HG02798 (cell line): ENCODE measurements at regions not wholly inside any gene's neighbourhood (a gene's known extent, or its start where the extent isn't known, plus 50 kb on each side); places are given as distances from the start of the nearest gene placed in this dataset.

Experiments used
- ATAC-seq: cut with Tn5 transposase; IDR thresholded peaks from one replicate; pipeline ENCODE4 v1.9.1; 2021; ENCODE audit warnings: mild to moderate bottlenecking; ENCODE audit not compliant: unreplicated experiment, poor library complexity

DNA sequence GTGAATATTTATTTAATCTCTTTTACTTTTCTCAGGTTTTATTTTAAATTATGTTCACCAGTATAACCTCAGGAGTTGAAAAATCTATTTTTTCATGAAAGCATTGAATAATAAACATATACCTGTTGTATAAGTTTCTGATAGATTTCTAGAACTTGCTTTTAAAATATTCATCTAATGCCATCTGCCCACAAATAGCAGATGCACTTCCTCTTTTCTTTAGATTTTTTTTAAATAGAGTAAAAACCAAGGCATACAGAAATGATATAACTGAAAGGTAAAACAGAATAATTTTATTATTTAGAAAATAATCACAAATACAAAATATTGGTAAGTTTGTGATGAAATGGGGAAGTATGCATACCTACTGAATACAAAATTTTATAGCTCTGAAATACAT lies 130.7 kb upstream of the PRMT6 start:
- no peak for ATAC-seq

DNA sequence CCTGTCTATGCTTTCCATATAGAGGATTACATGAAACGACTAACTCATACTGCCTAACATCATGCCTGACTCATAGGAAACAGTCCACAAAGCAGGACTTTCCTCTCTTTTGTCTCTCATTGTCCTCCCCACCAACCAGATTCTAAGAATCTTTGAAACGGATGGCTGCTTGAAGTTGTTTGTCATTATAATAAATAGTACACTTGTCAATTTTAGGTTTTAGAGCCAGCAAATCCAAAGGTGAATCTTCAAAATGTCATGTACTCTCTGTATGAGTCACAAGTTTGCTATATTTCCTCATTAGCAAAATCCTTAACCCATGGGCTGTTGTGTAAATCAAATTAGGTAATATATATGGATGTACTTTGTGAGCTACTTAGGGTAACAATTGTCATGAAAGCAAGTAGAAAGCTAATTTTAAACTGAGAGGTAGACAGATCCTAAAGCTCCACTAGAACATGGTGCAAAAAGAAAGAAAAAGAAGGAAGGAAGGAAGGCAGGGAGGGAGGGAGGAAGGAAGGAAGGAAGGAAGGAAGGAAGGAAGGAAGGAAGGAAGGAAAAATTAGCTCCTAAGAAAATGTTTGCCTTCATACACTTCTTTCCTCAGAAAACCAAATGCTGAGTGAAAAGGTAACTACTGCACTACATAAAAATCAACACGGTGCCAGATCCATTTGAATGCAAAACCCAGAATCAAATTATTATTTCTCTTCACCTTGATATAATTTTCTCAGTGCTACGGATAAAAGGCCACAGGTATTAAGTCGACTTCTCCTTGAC lies 129.5 kb upstream of the PRMT6 start:
- ATAC-seq = no peak

DNA sequence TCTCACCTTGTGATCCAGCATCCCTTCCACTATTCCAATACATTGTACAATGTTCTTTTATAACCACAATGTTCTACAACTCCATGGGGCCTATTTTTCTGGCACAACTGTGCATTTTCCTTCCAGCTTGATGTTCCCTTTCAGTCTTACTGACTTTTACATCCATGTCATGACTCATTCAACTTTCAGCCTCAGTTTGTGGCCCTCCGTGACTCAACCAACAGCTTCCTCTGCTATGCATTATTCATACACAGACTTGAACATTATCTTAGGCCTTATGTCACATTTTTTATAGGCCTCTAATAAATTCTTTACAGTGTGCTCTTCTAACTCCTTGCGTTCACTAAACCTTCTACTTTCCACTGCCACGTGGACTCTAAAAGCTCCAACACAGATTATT lies 119.4 kb upstream of the PRMT6 start:
- ATAC-seq = no peak

DNA sequence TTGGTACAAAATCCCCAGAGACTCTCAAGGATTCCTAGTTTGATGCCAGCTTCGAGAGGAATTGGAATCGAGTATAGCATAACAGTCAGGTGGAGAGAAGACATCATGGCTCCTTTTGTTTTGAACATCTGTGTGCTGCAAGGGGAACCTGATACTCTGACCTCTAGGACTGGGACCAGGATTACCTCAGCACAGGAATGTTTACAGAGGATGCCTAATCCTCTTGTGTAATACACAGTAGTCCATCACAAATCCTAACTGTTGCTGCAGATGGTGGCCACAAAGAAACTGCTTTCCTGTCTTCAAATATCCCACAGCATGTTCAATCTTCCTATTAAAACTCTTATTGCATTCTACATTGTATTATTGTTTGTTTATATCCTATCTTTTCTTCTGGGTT lies 111.8 kb upstream of the PRMT6 start:
- ATAC-seq = no peak

DNA sequence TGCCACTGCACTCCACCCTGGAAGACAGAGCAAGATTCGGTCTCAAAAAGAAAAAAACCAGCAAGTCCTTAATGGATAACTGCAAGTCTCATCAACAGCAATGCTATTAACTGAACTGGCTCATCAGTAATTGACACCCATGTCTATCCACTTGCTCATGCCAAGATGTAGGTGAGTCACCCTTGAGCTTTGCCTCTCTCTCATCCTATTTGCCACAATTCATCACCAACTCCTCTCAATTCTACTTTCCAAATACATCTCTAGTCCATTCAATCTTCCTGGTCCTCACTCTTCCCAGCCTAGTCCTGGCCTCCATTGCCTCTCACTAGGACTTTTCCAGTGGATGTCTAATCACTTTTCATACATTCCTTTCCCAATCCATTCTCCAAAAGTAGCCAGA lies 103.7 kb upstream of the PRMT6 start:
- no peak for ATAC-seq

DNA sequence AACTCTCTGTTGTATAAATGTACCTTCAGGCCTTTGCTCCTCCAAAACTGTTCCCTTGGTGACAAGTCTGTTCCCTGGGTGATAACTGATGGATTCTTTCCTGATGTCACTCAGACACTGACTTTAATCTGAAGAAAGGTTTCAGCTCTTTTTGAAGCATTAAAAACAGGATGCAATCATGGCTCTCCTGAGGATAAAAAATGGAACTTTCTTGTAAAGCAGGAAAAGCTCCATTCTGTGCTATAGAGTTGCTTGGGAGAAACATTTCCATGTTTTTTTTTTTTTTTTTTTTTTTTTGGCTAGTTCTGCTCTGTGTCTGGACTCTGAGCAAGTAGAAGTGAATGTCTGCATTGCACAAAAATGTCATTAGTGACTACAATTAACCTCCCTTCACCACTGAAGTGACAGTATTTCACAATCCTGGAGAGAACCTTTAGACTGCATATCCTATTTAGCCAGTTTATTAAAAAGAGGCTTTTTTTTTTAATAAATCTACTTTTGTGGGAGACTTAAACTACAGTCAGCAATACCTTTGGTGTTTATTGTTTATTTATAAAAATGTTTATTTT lies 101.7 kb upstream of the PRMT6 start:
- no peak for ATAC-seq

DNA sequence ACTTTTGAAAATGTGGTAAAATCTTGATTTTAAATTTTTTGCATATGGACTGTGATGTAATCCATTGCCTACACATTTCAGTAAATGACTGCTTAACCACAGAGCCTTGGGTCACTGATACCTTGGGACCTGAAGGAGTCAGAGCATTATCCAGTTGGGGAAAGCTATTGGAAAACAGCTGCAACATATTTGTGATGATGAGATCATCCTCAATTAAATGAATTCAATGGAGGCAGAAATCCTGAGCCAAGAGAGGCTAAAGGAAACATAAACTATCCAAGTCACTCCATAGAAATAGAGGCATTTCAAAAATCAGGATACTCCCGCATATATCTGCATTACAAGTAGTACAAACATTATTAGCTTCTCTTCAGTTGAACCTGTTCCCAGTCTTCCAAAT lies 99.8 kb upstream of the PRMT6 start:
- no peak for ATAC-seq

DNA sequence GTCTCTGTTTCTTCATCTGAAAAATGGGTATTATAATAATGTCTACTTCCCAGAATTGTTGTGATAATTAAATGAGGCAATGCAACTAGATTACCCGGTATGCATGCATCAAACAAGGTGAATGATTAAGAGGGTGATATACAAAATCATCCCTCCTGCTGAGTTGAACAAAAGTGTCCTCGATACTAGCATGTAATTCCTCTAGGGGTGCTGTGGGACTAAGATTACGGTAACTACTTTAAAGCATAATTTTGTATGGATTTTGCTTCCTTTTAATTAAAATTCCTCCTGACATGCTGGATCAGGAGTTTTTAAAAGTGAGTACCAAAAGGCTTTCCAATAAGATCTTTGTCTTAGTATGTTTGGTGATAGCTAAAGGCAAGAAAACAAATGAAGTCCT lies 98.7 kb upstream of the PRMT6 start:
- ATAC-seq = no peak

DNA sequence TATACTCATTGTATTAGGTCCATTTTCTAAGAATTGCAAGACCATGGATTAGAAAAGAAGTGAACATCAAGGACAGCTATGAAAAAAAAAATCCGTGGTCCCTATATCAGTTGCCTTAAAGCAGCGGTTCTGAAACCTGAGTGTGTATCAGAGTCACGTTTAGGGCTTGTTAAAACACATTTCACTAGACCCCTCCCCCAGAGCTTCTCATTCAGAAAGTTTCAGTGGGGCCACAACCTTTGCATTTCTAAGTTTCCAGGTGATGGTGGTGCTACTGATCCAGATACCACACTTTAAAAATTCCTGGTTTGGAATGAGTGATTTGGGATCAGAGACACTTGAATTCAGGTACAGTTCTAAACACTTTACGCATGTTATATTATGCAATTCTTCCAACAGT lies 96.1 kb upstream of the PRMT6 start:
- peak; percentile 57 for ATAC-seq

DNA sequence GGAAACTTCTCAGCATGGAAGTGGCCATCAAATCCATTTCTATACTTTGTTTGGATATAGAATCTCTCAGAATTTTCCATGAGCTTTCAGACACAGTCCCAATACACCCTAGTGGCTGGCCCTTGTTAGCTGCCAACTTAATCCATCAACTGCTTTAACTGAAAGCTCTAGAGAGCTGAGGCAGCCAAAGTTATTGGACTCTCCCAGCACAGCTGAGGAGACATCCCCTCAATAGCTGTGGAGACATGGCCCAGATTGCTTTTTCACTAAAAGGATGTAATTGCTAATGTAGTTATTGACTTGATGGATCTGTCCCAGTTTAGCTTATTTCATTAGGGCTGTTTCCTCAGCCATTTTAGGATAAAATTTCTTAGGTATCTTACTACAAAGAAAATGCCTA lies 94.8 kb upstream of the PRMT6 start:
- no peak for ATAC-seq

DNA sequence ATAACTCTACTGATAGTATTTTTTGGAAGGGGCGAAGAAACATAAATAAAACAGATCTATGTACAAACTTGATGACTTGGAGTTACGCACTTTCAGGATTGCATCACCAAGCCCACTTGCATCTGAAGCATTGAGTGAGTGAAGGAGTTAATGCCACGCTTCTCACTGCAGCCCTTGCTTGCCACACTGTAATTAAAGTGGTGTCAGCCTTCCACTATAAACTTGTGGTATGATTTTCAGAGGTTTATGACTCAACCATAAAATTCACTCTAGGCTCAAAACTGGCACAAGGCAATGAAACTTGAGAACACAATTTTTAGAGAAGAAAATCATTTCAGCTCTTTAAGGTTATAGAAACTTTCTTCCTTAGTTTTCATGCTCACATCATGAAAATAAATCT lies 93.9 kb upstream of the PRMT6 start:
- ATAC-seq = no peak

DNA sequence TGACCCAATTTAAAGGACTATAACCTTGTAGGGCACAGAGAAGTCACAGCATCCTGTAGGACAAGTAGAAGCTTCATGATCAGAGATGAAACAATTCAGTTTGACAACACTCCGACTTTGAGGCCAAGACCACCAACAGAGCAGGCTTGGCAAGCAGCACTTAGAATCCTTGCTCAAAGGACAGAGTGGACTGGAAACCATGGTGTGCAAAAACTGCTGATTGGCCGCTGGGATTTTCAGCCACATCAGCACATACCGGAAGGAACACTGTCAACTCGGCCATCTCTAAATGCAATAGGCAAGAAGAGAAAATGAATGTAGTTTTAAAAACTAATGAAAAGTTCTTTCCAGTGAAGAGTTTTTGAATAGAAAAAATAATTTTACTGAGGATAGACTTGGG lies 92.0 kb upstream of the PRMT6 start:
- no peak for ATAC-seq

DNA sequence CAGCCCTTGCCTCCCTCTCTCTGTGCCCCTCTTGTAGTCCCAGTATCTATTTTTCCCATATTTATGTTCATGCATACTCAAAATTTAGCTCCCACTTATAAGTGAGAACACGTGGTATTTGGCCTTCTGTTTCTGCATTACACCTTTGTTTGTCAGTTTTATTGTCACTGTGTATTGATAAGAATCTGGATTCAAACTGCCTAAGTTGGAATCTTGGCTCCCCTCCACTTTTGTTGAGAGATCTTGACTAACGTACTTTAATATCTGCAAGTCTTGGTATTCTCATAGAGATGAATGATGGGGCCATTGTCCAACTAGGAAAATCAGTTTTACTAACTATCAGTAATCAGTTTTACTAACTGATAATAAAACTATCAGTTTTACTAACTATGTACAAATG lies 87.8 kb upstream of the PRMT6 start:
- no peak for ATAC-seq

DNA sequence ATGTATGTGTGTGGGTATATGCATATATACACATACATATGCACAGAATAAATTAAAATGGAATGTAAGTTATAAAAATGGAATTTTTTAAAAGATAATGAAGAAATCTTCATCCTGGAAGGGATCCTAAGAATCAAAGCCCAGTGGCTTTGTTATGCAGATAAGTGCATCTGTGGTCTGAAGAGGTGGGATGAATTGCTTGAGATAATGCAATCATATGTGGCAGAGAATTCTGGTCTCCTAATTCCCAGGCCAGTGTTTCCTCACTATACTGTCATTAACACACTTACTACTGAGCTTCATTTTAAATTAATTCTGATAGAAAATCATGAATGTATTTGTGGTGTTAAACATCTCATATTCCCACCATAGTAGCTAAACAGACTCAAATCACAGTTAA lies 86.7 kb upstream of the PRMT6 start:
- no peak for ATAC-seq

DNA sequence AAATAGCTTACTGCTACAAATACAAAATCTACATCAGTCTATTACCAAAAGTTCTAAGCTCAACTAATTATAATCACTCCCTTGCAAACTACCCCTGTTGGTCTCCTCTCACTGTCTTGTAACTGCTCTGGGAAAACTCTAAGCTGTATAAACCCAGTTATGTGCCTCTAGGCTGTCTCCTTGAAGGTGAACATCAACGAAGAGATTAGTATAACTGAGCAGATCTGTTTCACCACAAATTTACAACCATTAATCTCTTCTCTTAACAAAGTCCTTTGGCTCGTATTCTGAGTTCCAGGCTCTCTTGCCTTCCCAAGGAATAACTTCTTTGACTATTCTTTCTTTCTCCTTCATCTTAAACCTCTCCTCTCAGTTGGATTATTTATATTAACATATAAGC lies 84.4 kb upstream of the PRMT6 start:
- ATAC-seq = no peak

DNA sequence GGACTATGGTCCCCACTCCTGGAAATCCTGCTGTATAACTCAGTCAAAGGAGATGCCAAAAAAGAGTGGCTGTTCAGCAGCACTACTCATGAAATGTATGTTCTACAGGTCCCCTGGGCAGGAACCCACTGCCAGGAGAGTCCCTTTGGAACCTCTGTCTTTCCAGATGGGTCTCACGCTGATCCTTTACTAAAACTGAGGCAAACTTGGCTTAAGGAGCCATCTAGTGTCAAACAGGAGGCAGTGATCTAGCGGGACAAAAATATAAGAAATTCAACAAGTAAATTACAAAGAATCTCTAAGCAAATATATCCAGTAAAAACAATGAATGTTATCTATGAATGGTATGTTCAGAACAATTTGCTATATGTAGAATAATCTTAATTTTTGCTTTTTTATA lies 80.5 kb upstream of the PRMT6 start:
- no peak for ATAC-seq

DNA sequence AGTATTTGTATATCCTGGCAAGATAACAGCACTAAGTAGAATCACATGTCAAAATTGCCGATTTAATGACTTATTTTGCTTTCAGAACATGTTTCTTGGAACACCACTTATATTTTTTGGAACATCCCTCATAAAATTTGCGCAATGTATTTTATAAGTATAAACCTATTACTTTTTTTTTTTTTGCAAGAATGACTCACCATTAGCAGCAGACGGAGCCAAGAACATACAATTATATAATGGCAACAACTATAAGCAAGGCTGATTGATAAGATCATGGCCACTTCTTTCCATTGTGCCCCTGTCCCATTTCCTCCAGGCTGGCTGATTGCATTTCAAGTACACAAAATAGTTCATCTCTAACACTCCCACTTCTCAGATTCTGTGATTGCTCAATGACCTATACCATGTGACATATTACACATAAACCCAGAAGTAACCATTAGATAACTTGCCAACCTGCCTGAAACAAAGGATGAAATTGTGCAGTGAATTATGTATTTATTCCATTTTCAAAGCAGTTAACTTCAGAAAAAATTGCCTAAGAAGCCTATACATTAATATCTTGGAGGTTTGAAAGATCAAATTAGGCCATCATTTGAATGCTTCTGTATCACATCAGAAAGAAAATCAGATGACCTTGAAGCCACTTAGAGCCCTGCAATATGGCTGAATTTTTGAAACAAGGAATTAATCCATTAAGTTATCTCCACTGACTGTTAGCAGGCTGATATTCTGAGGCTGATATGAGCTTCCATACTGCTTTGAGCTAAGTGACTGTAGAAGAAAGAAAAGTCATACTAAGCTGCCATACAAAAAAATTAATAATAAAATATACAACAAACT lies 77.8 kb upstream of the PRMT6 start:
- no peak for ATAC-seq

DNA sequence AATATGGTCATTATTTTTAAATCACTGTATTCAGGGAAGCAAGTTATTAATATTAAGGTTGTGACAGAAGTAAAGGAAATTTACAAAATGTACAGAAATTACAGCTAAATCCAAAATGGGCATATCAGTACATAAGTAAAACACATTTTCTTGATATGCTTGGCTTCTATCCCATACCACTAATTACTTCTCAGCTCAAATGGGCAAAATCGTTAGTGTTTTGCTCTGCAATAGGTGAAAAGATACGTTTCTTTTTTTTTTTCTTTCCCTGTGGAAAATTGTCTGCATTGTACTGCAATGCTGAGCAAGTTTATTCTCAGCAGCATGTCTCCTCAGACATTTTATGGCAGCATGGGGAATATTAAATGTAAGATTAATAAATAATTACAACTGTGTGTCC lies 77.1 kb upstream of the PRMT6 start:
- ATAC-seq = no peak

DNA sequence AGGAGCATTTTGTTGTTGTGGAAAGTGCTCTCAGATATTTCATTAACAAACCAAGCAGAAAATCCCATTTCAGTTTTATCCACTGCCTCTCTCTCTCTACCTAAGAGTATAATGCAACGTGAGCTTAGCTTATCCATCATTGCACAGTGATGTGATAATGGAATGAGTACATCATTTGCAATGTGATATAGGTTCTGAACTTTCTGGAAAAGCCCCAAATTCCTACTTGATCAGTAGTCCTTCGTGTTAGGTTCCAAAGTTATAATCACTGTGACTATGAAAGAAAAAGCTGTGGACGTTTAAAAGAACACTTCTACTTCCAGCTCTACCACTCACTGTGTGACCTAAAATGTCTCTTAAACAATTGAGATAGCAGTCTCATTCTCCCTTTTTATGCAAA lies 76.4 kb upstream of the PRMT6 start:
- no peak for ATAC-seq

DNA sequence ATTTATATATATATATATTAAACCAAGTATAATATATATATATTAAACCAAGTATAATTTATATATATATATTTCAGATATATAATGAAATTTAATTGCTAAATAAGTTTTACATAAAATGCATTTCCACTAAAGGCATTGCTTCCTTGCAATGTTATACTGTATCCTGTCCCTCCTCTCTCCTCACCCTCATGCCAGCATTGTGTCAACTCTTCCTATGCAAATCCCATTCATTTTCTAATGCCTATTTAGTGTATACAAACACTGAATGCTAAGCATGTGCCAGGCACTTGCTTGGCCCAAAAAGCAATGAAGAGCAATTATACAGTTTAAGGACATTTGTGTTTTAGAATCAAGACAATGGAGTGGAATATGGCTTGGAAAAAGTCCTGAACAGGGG lies 71.7 kb upstream of the PRMT6 start:
- ATAC-seq = no peak

DNA sequence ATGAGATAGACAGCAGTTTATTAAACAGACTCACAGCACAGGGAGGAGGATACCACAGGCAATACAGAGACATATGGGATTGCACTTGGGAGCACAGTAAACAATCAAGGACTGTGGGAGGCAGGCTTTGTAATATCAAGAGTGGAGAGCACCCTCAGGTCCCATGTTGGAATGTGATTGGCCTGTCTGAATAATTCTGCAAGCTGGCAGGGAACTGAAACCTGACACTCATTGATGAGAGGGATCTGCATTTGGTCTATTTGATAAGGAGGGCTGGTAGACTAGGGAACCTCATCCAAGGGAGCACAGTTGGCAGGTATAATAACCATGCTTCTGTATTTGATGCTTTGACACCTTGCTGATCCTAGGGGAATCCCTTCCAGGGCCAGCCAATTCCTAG lies 69.9 kb upstream of the PRMT6 start:
- no peak for ATAC-seq

DNA sequence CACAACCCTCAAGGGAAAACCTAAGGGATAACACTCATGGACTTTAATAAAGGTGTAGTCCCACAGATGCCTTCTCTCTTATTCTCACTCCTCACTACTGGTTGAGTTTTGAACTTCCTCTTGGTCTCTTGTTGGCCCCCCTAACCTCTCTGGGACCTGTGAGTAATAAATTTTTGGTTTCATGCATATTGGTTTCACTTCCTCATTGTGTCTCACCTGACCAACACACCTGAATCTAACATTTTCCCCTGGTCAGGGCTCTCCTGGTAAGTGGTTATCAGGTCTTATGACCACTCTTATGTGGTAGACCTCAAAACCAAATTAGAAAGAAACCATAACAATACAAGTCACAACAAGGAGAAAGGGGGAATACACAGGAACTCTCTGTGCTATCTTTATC lies 60.5 kb upstream of the PRMT6 start:
- peak; percentile 94 for ATAC-seq
